ENCODE measurements at regions not wholly inside any gene's neighbourhood (a gene's known extent, or its start where the extent isn't known, plus 50 kb on each side); places are given as distances from the start of the nearest gene placed in this dataset.

DNA sequence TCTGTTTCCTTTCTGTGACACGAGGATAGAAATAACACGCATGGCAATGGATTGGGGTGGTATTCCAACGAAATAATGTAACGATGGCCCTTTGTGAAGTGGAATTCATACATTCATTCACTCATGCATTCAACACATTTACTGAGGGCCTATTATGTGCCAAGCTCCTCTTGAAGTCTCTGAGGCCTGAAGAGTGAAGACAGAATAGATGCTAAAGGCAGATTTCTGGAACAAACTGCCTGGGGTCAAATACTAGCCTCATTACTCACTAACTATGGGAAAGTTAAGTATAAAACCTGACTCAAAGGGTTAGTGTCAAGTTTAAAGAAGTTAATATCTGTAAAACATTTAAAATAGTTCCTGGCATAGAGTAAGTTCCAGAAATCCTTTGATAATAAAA, 279.6 kb upstream of the SULF2 start:
- ATAC-seq (no peak), DNase-seq (no peak)

DNA sequence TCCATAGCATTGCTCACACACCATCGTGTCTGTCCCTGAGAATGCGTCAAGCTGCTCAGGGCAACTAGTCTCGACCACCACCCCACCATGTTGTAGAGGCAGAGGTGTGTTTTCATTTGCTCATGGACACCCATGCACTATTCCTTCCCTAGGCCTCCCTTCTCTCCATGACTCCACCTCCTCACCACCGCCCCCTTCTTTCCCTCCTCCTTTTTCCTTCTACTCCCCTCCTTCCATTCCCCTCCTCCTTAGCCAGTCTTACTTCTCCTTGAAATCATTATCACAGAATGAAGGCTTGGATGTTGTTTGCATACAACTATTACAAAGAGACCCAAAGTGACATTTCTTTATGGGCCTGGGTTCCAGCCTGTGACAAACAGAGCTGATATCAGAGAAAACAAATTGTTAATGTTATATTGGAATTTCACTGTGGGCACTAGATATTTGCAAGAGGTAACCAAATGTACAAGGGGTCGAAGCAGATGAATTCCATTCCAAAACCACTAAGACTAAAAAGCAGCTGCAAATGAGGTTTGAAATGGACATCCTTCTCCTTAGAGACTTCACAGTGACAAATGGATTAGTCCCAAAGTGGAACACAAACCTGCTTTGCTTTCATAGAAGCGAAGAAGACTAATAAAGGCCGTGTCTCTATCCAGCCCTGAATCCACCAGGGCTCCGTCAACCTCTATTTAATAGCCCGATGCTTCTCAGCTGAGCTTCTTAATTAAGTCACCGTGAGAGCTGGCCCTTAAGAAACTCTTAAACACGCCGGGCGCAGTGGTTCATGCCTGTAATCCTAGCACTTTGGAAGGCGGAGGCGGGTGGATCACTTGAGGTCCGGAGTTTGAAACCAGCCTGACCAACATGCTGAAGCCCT, 275.8 kb upstream of the SULF2 start:
- 89% methylated on average over 10 of the region's 16 CpGs for WGBS (ENCODE audit: insufficient coverage, low coverage, low lambda C conversion rate, missing lambda C conversion rate)
- TF ChIP-seq POLR2A (IDR thresholded peaks at IDR 0.05) (no peak), CTCF (IDR thresholded peaks at IDR 0.05) (no peak)
- Histone ChIP-seq H3K4me1 (no peaks in the 10 kb centered on the region), H3K4me3 (no peak overlapping the region), H3K27me3 (no peaks in the 10 kb centered on the region), H3K9me3 (no peaks in the 10 kb centered on the region), H3K36me3 (no peaks in the 10 kb centered on the region), H3K27ac (no peak overlapping the region)
- intact Hi-C loops (cut with DNase I): no loop called here
- DNase-seq (no peak), ATAC-seq (no peak)

More for the DNA sequence above, 279.6 kb upstream of the SULF2 start:
- Histone ChIP-seq H3K4me3 (no peak overlapping the region), H3K27ac (no peak overlapping the region), H3K9me3 (no peaks in the 10 kb centered on the region), H3K4me1 (no peaks in the 10 kb centered on the region), H3K36me3 (no peaks in the 10 kb centered on the region), H3K27me3 (no peaks in the 10 kb centered on the region)
- intact Hi-C loops (cut with DNase I): no loop called here
- TF ChIP-seq CTCF (IDR thresholded peaks at IDR 0.05) (no peak), POLR2A (IDR thresholded peaks at IDR 0.05) (no peak)
- WGBS (ENCODE audit: insufficient coverage, low coverage, low lambda C conversion rate, missing lambda C conversion rate): 68% methylated on average over 4 of the region's 4 CpGs

DNA sequence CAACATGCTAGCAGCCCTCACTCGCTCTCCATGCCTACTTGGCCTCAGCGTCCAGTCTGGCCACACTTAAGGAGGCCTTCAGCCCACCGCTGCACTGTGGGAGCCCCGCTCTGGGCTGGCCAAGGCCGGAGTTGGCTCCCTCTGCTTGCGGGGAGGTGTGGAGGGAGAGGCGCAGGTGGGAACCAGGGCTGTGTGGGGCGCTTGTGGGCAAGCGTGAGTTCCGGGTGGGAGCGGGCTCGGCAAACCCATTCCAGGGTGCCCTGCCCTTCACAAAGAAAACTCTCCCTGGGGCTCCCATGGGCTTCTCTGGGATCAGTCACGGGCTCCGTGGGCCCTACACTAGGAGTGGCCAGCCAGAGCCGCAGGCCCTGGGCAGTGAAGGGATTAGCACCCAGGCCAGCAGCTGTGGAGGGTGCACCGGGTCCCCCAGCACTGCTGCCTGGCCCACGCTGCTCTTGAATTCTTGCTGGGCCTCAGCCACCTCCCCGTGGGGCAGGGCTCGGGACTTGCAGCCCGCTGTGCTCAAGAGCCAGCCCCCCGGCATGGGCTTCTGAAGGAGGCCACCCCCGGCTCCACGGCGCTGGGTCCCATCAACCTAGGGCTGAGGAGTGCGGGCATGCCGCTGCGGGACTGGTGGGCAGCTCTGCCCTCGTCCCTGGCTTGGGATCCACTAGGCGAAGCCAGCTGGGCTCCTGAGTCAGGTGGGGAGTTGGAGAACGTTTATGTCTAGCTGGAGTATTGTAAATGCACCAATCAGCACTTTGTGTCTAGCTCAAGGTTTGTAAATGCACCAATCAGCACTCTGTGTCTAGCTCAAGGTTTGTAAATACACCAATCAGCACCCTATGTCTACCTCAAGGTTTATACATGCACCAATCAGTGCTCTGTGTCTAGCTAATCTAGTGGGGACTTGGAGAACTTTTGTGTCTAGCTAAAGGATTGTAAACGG, 273.6 kb upstream of the SULF2 start:
- 81% methylated on average over 7 of the region's 31 CpGs for WGBS (ENCODE audit: insufficient coverage, low coverage, low lambda C conversion rate, missing lambda C conversion rate)
- intact Hi-C loops (cut with DNase I): no loop called here
- Histone ChIP-seq H3K4me1 (no peaks in the 10 kb centered on the region), H3K4me3 (no peak overlapping the region), H3K36me3 (no peaks in the 10 kb centered on the region), H3K27me3 (no peaks in the 10 kb centered on the region), H3K27ac (no peak overlapping the region), H3K9me3 (no peaks in the 10 kb centered on the region)
- TF ChIP-seq CTCF (IDR thresholded peaks at IDR 0.05): no peak
- no peak for TF ChIP-seq POLR2A (IDR thresholded peaks at IDR 0.05)
- ATAC-seq (no peak), DNase-seq (no peak)

DNA sequence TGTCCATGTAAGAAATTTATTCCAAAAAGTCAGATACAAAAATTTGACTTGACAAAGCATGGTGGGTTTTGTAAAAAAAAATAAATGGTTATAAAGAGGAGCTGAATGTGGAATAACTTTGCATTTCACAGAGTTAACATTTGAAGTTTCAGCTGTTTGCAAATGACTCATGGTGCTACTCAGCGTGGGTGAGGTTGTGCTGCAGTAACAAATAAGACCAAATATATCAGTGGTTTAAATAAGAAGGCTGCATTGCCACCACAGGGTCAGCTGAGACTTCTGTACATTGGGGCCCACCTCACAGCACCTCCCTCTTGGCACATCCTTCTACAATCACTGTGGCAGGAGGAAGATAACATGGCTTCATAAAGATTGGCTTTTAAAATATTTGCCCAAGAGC, 272.5 kb upstream of the SULF2 start:
- DNase-seq (no peak), ATAC-seq (no peak)
- H3K36me3 ChIP-seq: no peaks in the 10 kb centered on the region
- intact Hi-C loops (cut with DNase I): no loop called here
- no peaks in the 10 kb centered on the region for H3K27me3 ChIP-seq
- no peak overlapping the region for H3K4me3 ChIP-seq
- WGBS (ENCODE audit: insufficient coverage, low coverage, low lambda C conversion rate, missing lambda C conversion rate): 56% methylated on average over 1 of the region's 1 CpG
- no peak overlapping the region for H3K27ac ChIP-seq
- no peaks in the 10 kb centered on the region for H3K4me1 ChIP-seq
- TF ChIP-seq CTCF (IDR thresholded peaks at IDR 0.05) (no peak), POLR2A (IDR thresholded peaks at IDR 0.05) (no peak)
- no peaks in the 10 kb centered on the region for H3K9me3 ChIP-seq

Measured in right lobe of liver (tissue), 6 donors.